SK-N-MC (cell line): ENCODE measurements at regions not wholly inside any gene's neighbourhood (a gene's known extent, or its start where the extent isn't known, plus 50 kb on each side); places are given as distances from the start of the nearest gene placed in this dataset.

ENCODE experiments used
- EZH2 ChIP-seq: fragments of 200-600 bp; sonication (generic); IDR thresholded peaks from one replicate; pipeline ENCODE4 v1.6.1; 2017; ENCODE audit warnings: antibody characterized with exemption
- POLR2AphosphoS5 ChIP-seq: IDR thresholded peaks from 2 replicates; pipeline ENCODE4 v1.6.1; 2012; ENCODE audit warnings: mild to moderate bottlenecking, low read depth, low read length, borderline replicate concordance

- no peak for TF ChIP-seq EZH2
- no peak for TF ChIP-seq POLR2AphosphoS5
These were observed 107.7 kb upstream of the ZFP42 start for GRCh38 chr4:187887906-187888305.
